Caco-2 (cell line): ENCODE measurements at regions not wholly inside any gene's neighbourhood (a gene's known extent, or its start where the extent isn't known, plus 50 kb on each side); places are given as distances from the start of the nearest gene placed in this dataset.

ENCODE experiments used
- BruUV-seq: library from RNA; stranded (reverse); fragments of 400-500 nt; replicated peaks from 2 replicates; lab custom pipeline; 2021; lab: Mats Ljungman, UMichigan
- CTCF ChIA-PET: fragments of 300-600 bp; sonication (Branson Sonifier 250); formaldehyde crosslinking; loops from one replicate; lab custom pipeline; 2022; ENCODE audit warnings: antibody characterized with exemption; lab: Charles Lee
- POLR2A ChIA-PET: fragments of 300-600 bp; sonication (Branson Sonifier 250); formaldehyde crosslinking; loops from one replicate; lab custom pipeline; 2022; ENCODE audit warnings: antibody characterized with exemption; lab: Charles Lee
- DNase-seq, 2 experiments: peaks; one replicate each; pipeline versions ENCODE4 v3.0.0 to v3.0.0-alpha.2; 2020 to 2022
- H3K27me3 ChIP-seq: replicated peaks from 2 replicates; pipeline ENCODE4 v1.6.0; 2011; ENCODE audit warnings: low read length; ENCODE audit not compliant: control insufficient read depth, insufficient read depth
- H3K36me3 ChIP-seq: 2 replicates; pipeline ENCODE4 v1.5.1; 2011; ENCODE audit warnings: low read length; ENCODE audit not compliant: control insufficient read depth, insufficient read depth
- H3K4me1 ChIP-seq: fragments of 250-450 bp; sonication (Bioruptor Pico); 2 replicates; pipeline ENCODE4 v1.5.1; 2020; ENCODE audit warnings: mild to moderate bottlenecking
- H3K4me3 ChIP-seq: 2 replicates; pipeline ENCODE4 v1.5.1; 2011; ENCODE audit warnings: low read depth, mild to moderate bottlenecking, control low read depth, low read length
- H3K9me3 ChIP-seq: fragments of 250-450 bp; sonication (Bioruptor Pico); 2 replicates; pipeline ENCODE4 v1.5.1; 2020; ENCODE audit warnings: mild to moderate bottlenecking, moderate library complexity
- H3K27ac Mint-ChIP-seq: one replicate; pipeline ENCODE4 v1.8.0; 2022; ENCODE audit warnings: mixed read lengths; ENCODE audit not compliant: unreplicated experiment
- H3K27me3 Mint-ChIP-seq: one replicate; pipeline ENCODE4 v1.8.0; 2022; ENCODE audit warnings: mixed read lengths; ENCODE audit not compliant: insufficient read depth, unreplicated experiment
- H3K36me3 Mint-ChIP-seq: one replicate; pipeline ENCODE4 v1.8.0; 2022; ENCODE audit warnings: mild to moderate bottlenecking, mixed read lengths; ENCODE audit not compliant: insufficient read depth, unreplicated experiment
- H3K4me1 Mint-ChIP-seq: one replicate; pipeline ENCODE4 v1.8.0; 2022; ENCODE audit warnings: low read depth, mixed read lengths; ENCODE audit not compliant: unreplicated experiment
- H3K4me3 Mint-ChIP-seq: one replicate; pipeline ENCODE4 v1.8.0; 2022; ENCODE audit warnings: mild to moderate bottlenecking, moderate library complexity, mixed read lengths; ENCODE audit not compliant: unreplicated experiment
- H3K9me3 Mint-ChIP-seq: one replicate; pipeline ENCODE4 v1.8.0; 2022; ENCODE audit warnings: mixed read lengths; ENCODE audit not compliant: unreplicated experiment
- CTCF ChIP-seq, 2 experiments: fragments of 200-600 bp in 1 of 2; IDR thresholded peaks; 1 replicate in 1 of 2; 2 replicates in 1 of 2; pipeline versions ENCODE4 v1.5.1 to v1.8.0; 2011 to 2022; ENCODE audit warnings: antibody characterized with exemption in 1 of 2, control low read depth in 1 of 2, inconsistent platforms in 1 of 2, low read depth in 1 of 2, low read length in 1 of 2, mild to moderate bottlenecking in 1 of 2, moderate library complexity in 1 of 2; ENCODE audit not compliant: insufficient read depth in 1 of 2, severe bottlenecking in 1 of 2, unreplicated experiment in 1 of 2
- intact Hi-C: fragments of 100-400 bp; cut with micrococcal nuclease; formaldehyde crosslinking; loops from one replicate; pipeline ENCODE4 v1.10.0; 2022; ENCODE audit not compliant: unreplicated experiment

GRCh38 chr14:88998027-88998426 is 173.6 kb downstream of the TTC8 start:
- CTCF ChIA-PET = no interaction called here
- peaks cover 9% of the 10 kb centered on the region; the same call in 1 of the 2 replicates for H3K4me1 ChIP-seq

GRCh38 chr14:88999137-88999536 is 174.7 kb downstream of the TTC8 start:
- H3K27me3 Mint-ChIP-seq = peaks cover 2% of the 10 kb centered on the region
- H3K9me3 Mint-ChIP-seq = no peaks in the 10 kb centered on the region
- H3K27ac Mint-ChIP-seq = no peak overlapping the region
- Histone ChIP-seq H3K27me3 (no peaks in the 10 kb centered on the region), H3K36me3 (no peaks in the 10 kb centered on the region), H3K4me3 (no peak overlapping the region), H3K4me1 (peaks cover 9% of the 10 kb centered on the region; the same call in 1 of the 2 replicates), H3K9me3 (no peaks in the 10 kb centered on the region)
- intact Hi-C loops = no loop called here
- TF ChIP-seq CTCF (IDR thresholded peaks at IDR 0.05; ENCODE audit: insufficient read depth in 1 of 2, low read depth in 1 of 2, low read length in 1 of 2, severe bottlenecking in 1 of 2, unreplicated experiment in 1 of 2) = no peak
- DNase-seq = no peak
- POLR2A ChIA-PET = no interaction called here
- BruUV-seq = no TSS peak
- no peaks in the 10 kb centered on the region for H3K4me1 Mint-ChIP-seq
- no peaks in the 10 kb centered on the region for H3K36me3 Mint-ChIP-seq
- CTCF ChIA-PET = no interaction called here
- H3K4me3 Mint-ChIP-seq = no peak overlapping the region

More at GRCh38 chr14:88998027-88998426, 173.6 kb downstream of the TTC8 start:
- no peak for TF ChIP-seq CTCF (IDR thresholded peaks at IDR 0.05; ENCODE audit: insufficient read depth in 1 of 2, low read depth in 1 of 2, low read length in 1 of 2, severe bottlenecking in 1 of 2, unreplicated experiment in 1 of 2)
- no peaks in the 10 kb centered on the region for H3K4me1 Mint-ChIP-seq
- H3K4me3 Mint-ChIP-seq = no peak overlapping the region
- BruUV-seq = no TSS peak
- H3K27me3 ChIP-seq = no peaks in the 10 kb centered on the region
- intact Hi-C loops = no loop called here
- H3K27ac Mint-ChIP-seq = no peak overlapping the region
- POLR2A ChIA-PET = no interaction called here
- no peaks in the 10 kb centered on the region for H3K36me3 Mint-ChIP-seq
- H3K36me3 ChIP-seq = no peaks in the 10 kb centered on the region
- peaks cover 6% of the 10 kb centered on the region for H3K27me3 Mint-ChIP-seq
- DNase-seq = no peak
- no peaks in the 10 kb centered on the region for H3K9me3 Mint-ChIP-seq
- no peaks in the 10 kb centered on the region for H3K9me3 ChIP-seq
- no peak overlapping the region for H3K4me3 ChIP-seq

DNA sequence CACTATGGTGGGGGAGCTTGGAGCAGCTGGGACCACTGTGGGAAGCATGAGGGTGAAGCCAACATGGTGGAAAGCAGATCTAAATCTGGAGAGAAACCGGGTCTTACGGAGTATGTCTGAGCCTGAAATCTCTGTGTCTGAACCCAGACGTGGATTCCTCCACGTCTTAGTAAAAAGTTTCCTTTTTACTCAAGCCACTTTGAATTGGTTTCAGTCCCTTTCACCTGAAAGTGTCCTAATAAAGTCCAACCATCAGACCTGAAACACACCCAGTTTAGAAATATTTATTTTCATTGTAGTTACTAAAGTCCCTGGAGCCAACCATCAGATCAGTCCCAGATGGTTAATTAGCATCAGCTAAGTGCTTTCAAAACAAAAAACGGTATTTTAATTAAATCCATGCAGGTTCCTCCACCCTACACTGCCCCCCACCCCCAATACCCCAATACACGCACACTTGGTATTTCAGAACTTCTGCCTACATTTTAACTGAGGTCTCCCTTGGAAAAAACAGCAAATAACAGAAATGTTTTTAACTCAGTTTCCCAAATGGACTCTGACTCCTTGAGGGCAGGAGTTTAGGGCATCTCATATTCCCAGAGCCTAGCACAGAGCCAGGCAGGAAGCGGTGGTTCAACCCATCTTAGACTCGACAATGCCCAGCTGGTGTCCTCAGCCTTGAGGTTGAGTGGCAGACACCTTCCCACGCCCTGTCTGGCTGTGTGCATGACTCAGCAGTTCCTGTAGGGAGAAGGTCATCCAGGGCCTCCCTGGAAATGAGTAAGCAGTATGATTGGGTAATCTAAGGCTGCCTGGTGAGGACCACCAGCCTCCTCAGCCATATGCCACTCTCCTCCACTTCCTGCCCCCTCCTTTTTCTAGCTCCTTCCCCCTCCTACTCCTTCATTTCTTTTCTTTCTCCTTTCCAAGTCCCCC is 175.8 kb downstream of the TTC8 start:
- Mint-ChIP-seq H3K36me3 (no peaks in the 10 kb centered on the region), H3K4me3 (no peak overlapping the region), H3K9me3 (peaks cover 9% of the 10 kb centered on the region), H3K27me3 (peaks cover 2% of the 10 kb centered on the region), H3K27ac (no peak overlapping the region), H3K4me1 (no peaks in the 10 kb centered on the region)
- ChIA-PET CTCF (no interaction called here), POLR2A (no interaction called here)
- DNase-seq = peak; percentile 24 to 55
- intact Hi-C loops = no loop called here
- no peaks in the 10 kb centered on the region for H3K36me3 ChIP-seq
- peaks cover 9% of the 10 kb centered on the region; the same call in 1 of the 2 replicates for H3K4me1 ChIP-seq
- H3K27me3 ChIP-seq = no peaks in the 10 kb centered on the region
- H3K4me3 ChIP-seq = no peak overlapping the region
- H3K9me3 ChIP-seq = no peaks in the 10 kb centered on the region
- BruUV-seq = no TSS peak
- no peak for TF ChIP-seq CTCF (IDR thresholded peaks at IDR 0.05; ENCODE audit: insufficient read depth in 1 of 2, low read depth in 1 of 2, low read length in 1 of 2, severe bottlenecking in 1 of 2, unreplicated experiment in 1 of 2)
